RPMI7951 (cell line): ENCODE measurements at regions not wholly inside any gene's neighbourhood (a gene's known extent, or its start where the extent isn't known, plus 50 kb on each side); places are given as distances from the start of the nearest gene placed in this dataset.

ENCODE experiments used
- DNase-seq: peaks from one replicate; pipeline ENCODE4 v3.0.0-alpha.2; 2012; ENCODE audit warnings: low read depth

DNA sequence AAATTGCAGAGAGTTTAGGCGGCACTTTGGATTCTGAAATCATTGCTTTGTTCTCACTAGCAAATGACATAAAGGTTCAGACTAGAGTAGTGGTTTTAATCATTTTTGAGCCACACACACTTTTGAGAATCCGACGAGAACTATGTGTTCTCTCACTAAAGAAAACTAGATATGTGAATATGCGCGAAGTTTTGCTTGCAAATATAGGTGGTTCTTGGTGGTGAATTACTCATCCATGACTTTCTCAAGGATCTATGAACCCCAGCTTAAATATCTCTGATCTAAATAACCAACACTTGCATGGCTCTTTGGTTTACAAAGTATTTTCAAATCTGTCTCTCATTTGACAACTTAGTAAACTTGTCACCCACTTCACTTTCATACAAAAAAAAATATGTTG lies 54.8 kb downstream of the NOG start:
- no peak for DNase-seq

DNA sequence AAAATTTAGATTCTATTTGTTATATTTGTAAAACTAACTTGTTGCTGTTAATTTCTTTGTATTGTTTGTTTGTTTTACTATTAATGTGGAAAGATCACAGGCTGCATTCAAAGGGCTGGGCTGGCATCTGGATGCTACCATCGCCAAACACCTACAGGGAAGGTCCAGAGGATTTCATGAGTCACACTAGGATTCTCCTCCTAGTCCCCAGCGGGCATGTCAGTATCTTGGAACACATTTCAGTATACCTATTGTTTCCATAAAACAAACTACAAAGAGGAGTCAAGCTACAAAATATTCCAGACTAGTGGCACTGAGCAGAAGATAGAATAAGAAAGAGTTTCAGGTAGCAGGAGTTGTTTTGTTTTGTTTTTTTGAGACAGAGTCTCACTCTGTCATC lies 55.3 kb downstream of the NOG start:
- DNase-seq = no peak

DNA sequence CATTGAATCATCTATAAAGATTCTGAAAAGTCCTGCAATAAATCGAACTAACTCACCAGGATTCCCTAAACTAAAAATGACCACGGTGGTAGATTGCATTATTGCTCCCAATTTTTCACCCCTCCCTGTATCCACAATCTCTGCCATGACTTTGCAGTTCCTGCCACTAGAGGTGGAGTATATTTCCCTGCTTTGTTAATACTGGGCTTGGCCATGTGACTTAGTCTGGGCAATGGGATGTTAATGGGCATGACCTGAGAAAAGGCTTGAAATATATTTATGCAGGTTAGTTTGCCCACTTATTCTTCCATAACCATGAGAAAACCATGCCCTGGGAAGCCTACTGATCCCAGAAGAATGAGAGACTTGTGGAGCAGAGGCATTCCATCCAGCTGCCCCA lies 59.1 kb downstream of the NOG start:
- no peak for DNase-seq

DNA sequence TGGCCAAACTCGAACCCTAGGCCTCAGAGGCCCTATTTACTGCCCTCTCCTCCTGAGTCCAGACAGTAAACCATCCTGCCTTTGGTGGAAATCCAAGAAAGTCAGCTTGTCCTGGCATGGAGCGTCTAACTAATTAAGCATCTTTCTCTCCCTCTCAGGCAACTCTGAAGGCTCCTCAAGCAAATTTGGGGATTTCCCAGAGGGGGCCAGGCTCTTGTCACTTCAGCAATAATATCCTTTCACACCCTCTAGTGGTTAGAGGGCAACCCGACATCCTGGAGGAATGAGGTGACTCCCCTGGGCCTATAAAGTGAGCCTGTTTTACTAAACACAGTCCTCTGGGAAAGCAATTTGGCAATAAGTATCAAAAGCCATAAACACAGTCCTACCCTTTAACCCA lies 60.4 kb downstream of the NOG start:
- DNase-seq = peak; percentile 45

DNA sequence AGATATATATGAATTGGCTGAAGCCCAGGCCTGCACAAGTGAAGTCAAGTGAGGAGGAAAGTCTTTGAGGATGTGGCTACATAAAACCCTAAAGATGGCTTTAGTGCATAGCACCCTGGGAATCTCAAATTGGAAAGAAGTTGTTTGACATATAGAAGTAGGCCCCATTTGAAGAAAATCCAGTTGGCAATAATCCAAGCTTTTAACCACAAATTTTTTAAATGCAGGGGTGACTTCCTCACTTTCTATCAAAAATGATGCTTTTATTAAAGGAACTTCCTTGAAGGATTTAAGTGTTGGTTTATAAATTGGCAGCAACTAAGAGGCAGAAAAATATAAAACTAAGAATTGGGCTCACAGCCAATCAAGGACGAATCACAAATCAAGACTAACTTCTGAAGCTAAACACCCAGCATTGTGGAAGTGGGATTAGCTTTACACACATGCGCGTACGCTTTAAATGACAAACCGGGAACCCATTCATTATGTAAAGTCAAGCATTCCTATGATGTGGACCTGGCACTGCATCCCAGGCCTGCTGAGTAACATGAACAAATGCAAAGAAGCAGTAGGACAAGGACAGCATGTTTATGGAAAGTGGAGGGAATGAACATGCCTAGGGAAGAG lies 63.3 kb downstream of the NOG start:
- no peak for DNase-seq

DNA sequence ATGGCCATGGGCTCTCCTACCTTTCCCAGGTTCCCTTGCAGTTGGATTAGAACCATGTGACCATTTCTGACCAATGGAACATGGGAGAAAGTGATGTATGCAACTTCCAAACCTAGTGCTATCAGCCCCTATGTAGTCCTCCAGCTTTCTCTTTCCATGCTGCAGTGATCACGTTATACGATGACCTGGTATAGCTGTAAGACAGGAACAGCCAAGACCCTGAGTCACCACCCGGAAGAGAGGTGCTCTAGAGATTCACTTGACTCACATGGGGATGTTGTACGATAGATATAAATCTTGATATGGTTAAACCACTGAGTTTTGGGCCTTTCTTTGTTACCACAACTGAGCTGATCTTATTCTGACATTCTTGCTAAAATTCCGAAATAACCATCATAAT lies 65.1 kb downstream of the NOG start:
- peak; percentile 26 for DNase-seq

DNA sequence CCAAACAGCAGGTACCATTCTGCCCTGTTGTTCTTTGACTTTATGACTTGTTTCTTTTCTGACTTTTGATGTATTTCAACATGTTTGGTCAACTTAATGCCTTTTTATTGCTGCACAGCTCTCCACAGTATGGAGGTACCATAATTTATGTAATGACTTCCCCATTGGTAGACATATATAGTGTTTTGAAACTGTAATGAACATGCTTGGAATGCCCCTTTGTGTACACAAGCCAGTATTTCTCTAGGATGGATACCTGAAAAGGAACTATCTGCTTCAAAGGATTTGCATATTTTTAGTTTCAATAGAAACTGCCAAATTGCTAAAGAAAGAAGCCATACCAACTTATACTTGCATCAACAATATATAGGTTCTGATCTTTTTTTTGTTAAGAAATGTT lies 66.1 kb downstream of the NOG start:
- no peak for DNase-seq

DNA sequence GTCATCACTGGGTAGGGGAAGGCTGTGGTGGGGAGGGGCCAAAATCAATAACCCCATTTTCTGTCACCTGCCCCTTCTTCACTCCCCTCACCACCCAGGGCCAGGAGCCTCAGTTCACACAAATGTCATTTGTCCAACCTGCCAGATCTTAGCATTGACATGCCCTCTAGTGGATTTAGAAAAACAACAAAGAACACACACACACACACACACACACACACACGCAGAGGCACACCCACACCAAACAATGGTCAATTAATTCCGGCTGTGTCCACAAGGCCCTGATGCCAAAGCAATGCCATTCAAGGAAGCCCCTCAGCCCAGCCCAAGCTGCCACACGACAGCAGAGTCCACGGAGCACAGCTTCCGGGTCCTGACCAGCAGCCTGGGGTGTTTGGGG lies 68.4 kb downstream of the NOG start:
- DNase-seq = peak; percentile 21

DNA sequence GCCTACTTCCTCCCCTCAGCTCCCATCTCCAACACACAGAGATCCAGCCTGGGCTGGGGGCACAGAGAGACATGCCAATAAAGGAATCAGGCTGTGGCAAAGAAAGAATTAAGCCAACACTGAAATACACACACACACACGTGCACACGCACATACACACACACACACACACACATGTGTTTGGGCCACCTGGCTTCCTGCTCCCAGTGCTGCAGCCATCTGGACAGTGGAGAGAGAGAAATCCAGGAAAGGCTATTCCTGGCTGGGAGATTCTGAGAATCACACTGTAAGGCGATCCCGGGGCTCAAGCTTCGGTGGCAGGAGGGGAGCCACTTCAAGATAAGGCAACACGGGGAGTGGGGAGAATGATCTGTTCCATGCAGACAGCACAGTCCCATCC lies 72.4 kb downstream of the NOG start:
- no peak for DNase-seq

DNA sequence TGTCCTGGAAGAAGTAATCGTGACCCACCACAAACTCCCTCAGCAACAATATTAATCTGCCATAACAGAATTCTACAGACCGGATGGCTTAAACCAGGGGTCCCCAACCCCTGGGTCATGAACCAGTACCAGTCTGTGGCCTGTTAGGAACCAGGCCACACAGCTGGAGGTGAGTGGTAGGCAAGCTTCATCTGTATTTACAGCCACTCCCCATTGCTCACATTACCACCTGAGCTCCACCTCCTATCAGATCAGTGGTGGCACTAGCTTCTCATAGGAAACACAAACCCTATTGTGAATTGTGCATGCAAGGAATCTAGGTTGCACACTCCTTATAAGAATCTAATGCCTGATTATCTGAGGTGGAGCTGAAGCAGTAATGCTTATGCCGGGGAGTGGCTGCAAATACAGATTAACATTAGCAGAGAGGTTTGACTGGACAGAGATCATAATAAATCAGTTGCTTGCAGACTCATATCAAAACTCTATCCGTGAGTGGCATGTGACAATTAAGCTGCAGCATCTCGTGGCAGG lies 74.5 kb downstream of the NOG start:
- DNase-seq = no peak

DNA sequence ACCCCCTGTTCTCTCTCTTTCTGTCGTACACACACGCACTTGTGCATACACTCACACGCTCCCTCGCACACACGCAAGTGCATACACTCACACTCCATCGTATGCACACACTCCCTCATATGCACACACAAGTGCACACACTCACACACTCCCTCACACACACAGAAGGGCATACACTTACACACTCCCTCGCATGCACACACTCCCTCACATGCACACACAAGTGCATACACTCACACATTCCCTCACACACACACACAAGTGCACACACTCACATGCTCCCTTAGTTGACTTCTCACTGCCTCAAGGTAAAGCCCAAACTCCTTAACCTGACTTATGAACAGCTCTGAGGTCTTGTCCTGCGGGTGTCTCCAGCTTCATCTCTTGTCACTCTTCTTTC lies 78.7 kb downstream of the NOG start:
- DNase-seq = no peak

DNA sequence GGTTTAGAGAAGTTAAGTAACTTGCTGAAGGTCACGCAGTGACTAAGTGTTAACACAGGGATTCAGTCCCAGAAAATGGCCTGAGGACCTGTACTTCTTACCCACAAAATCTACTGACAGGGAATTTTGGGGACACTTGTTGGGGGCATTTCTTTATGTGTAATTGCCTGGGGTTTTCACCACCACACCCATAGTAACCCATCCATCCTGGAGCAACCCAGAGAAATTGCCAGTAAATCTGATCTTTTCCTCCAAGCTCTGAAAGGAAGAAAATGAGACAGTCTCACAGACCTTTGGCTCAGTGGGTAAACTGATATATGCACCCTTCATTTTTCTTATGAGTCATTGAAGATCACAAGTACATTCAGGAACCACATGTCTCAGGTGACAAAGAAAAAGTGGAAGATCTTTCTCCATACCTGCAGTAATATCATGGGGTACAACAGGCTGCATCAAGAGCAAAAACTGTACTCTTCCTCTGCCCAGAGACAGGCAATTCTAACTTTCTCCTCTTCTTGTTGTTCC lies 81.0 kb downstream of the NOG start:
- no peak for DNase-seq

DNA sequence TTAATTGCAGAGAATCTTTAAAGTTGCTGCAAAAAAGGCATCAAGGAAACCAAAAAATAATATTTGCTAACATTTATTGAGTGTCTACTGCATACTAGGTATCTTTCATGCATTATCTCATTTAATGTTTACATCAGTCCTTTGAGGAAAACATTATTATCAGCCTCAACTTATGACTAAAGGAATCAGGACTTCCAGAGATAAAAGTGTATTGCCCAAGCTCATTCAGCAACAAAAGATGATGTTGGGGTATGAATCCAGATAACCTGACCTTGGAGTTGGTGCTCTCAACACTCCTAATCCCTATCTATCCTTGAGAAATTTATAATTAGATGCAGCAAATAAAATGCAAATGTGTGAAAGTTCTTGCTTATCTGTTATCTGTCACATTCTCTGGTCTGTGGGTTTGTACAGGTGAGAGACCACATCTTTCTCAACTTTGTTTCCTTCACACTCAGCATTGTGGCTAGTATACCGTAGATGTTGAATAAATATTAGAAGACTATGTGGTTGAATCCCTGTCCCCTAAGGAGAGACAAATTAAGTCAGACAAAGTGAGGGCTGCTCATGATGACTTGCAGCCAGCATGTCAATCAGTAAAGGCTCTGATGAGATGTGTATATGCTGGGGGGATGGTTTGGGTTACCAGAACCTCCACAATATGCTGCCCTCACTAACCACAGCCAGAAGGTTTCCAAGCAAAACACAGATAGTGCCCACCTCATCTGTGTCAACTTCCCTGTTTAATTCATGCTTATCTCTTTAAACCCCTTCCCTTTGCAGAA lies 82.6 kb downstream of the NOG start:
- no peak for DNase-seq

DNA sequence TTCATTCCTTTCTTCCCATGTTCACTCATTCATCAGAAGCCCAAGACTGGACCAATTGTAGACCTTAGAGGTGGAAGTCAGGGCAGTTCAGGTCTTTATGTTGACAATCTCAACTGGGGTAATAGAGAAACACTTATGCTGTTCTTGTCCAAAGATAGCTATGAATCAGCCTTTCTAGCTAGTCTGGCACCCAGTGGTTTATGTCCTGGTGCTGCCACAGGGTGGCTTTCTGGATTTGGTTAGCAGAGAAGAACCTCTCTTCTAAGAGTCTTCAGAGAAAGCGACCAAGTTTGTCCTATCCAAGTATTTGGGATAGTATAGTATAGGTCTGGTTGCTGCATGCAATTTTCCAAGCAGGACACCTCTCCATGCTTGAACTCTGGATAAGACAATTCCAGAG lies 83.3 kb downstream of the NOG start:
- no peak for DNase-seq

DNA sequence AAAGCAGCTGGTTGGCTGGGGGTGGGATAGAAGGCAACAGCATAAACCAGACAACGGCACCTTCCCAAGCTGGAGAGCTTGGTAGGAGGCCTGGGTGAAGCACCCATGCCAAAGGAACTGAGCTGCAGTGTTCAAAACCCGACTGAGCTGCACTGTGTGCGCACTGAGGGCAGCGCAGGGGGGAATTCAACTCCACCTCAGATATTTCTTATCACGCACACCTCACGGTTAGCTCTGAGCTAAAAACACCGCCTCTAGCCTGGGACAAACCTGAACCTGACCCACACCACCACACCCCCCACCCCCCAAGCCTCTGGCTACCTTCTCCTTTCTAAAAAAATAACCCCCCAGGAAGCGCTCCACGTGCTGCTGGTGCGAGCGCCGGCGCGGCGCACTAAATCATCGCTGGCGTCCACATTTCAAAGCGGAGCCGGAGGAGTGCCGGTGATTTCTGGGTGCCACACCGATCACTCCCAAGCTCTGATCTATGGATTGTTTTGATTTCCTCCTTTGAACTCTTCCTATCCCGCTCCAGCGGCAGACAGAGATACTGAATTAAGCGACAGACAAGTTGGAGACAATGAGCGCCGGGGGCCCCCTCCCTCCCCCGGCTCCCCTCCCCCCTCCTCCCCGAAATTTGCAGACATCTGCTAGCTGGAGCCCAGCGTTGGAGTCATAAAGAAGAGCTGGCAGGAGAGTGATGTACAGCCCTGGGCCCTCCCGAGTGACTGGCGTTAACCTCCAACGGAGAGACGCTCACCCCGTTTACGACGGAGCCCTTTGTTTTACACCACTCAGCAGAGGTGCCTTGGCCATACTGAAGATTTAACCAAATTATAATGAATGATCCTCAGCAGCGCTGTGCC lies 85.0 kb downstream of the NOG start:
- DNase-seq = no peak

DNA sequence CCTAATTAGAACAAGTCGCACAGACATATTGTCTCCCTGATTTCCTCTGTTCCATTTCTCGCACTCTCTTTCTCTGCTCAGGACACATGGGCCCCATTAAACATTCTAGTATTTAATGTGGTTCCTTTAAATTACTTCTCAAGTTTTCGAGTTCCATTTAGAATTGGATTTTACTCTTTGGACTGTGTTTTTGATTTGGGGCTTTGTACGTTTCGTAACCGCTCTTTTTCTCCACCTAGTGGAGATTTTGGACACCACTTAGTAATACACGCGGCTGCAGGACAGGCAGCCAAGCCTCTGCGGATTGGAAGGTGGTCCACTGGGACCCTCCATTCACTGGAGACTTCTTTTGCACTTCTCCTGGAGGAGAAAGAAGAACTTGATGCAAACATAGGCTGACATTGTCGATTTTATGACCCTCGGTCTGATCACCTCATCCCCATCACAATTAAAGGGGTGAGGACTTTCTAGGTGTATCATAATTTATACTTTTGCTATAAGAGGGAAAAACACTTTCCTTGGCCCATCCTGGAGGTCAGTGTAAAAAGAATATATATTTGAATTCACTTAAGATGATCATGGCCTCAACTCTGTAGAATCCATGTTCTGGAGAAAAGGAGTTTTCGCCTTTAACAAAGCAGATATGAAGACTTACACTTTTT lies 85.7 kb downstream of the NOG start:
- DNase-seq = peak; percentile 36

DNA sequence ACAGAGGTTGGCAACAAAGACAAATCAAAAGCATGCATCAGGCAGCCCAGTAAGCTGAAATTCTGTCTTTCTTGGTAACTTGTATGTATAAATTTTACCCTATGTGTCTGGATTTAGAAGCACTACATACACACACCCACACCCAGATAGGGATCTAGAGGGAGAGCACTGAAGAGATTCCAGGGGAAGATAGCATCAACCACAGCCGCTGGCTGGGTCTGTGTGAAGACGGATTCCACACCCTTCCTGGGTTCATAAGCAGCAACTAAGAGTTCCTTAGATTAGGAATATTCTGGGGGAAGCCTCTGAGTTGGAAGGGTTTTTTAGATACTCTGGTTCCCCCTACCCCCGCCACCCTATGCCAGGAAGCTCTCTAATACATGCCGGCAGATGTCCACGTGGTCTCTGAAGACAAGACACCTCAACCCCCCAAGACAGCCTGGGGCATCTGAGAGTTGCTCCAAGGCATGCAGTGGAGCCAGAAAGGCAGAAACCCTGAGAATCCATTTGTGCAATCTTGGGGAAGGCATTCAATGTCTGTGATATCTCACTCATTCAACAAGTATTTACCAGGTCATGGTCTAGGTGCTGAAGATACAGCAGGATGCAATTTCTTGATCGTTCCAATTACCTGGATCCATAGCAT lies 86.4 kb downstream of the NOG start:
- peak; percentile 75 for DNase-seq

DNA sequence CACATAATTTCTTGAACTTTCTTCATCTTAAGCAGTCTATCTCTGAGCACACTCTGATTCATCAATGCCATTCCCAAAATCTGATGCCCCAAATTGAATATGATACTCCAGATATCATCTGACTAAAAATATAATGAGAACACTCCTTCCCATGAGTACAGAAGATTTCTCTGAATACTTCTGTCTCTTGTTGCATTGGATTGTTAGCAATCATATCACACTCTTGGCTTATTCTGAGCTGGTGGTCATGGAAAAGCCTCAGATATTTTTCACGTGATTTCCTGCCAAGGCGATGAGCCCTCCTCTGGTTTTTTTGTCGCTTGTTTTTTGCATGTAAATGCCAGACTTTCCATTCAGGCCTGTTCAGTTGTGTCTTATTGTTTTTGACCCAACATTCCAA lies 87.2 kb downstream of the NOG start:
- no peak for DNase-seq

DNA sequence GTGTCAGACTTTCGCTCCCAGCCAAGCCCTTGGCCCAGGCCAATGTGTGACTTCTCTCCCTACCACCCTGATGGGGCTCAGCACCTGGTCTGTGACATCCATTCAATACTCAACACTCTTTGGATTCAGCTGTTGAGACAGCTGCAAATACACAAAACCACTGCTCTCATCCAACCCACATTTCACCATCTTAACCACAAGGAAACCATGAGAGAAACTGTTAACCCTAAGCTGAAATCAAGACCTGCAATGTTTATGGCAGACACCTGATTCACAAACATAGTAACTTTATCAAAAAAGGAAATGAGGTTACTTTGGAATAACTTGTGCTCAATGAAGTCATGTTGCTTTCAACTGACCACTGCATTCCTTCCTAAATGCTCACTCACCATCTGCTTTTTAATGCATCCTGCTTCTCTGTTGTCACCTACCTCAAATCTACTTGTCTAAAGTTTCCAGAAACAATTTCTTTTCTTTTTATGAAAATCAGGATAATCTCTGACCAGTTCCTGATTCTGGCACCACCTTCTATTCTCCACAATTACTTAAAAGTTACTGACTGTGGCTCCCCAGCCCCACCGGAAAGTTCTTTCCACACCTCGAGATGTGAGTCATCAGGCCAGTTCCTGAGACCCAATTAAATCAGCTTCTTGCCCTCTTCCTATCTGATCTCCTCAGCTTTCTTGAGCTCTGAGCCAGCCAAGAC lies 88.2 kb downstream of the NOG start:
- DNase-seq = peak; percentile 82

DNA sequence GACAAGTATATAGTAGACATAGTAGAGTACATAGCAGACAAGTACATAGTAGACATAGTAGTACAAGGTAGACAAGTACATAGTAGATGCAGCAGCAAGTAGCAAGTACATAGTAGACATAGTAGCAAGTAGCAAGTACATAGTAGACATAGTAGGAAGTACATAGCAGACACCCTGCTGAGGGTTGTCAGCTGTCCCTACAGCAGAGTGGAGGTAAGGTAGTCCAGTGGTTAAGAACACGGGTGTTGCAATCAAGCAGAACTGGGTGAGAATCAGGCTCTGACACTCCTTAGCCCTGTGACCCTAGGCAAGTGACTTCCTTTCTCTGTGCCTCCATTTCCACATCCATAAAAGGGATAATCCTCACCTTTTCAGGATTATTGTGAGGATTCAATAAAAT lies 94.7 kb downstream of the NOG start:
- DNase-seq = no peak
